GM19463 (cell line): ENCODE measurements at regions not wholly inside any gene's neighbourhood (a gene's known extent, or its start where the extent isn't known, plus 50 kb on each side); places are given as distances from the start of the nearest gene placed in this dataset.
"Not testable (repeated sequence)": the region's sequence is repeated elsewhere in the genome, so short reads cannot be mapped to it uniquely, and the experiment has no call there.

Experiments
- ATAC-seq: cut with Tn5 transposase; IDR thresholded peaks from one replicate; pipeline ENCODE4 v1.9.1; 2021; ENCODE audit warnings: mild to moderate bottlenecking, moderate library complexity; ENCODE audit not compliant: unreplicated experiment

- ATAC-seq = no peak
Observed at GRCh38 chr11:92594251-92594650, 369.6 kb downstream of the FAT3 start.

- ATAC-seq = no peak
Observed at GRCh38 chr11:92595052-92595451, 370.4 kb downstream of the FAT3 start.

- no peak for ATAC-seq
Observed at GRCh38 chr11:92596596-92597317, 372.1 kb downstream of the FAT3 start.

GRCh38 chr11:92601048-92601447 lies 368.4 kb upstream of the MTNR1B start:
- ATAC-seq = no peak

GRCh38 chr11:92605667-92606066 lies 363.8 kb upstream of the MTNR1B start:
- no peak for ATAC-seq

GRCh38 chr11:92607969-92608722 lies 361.3 kb upstream of the MTNR1B start:
- ATAC-seq = no peak

GRCh38 chr11:92611157-92611556 lies 358.3 kb upstream of the MTNR1B start:
- no peak for ATAC-seq

- not testable (repeated sequence) for ATAC-seq
Observed at GRCh38 chr11:92618020-92618419, 351.4 kb upstream of the MTNR1B start.

GRCh38 chr11:92623055-92623454 lies 346.4 kb upstream of the MTNR1B start:
- no peak for ATAC-seq

GRCh38 chr11:92625894-92626293 lies 343.6 kb upstream of the MTNR1B start:
- ATAC-seq = no peak

GRCh38 chr11:92626624-92627023 lies 342.8 kb upstream of the MTNR1B start:
- ATAC-seq = no peak

GRCh38 chr11:92627615-92628256 lies 341.7 kb upstream of the MTNR1B start:
- ATAC-seq = no peak

GRCh38 chr11:92628401-92629292 lies 340.8 kb upstream of the MTNR1B start:
- ATAC-seq = no peak

- no peak for ATAC-seq
Observed at GRCh38 chr11:92632495-92632894, 337.0 kb upstream of the MTNR1B start.

- ATAC-seq = no peak
Observed at GRCh38 chr11:92633820-92634219, 335.6 kb upstream of the MTNR1B start.

GRCh38 chr11:92636543-92637188 lies 332.8 kb upstream of the MTNR1B start:
- ATAC-seq = no peak

- ATAC-seq = peak; percentile 58
Observed at GRCh38 chr11:92638678-92639077, 330.8 kb upstream of the MTNR1B start.

- no peak for ATAC-seq
Observed at GRCh38 chr11:92642177-92642931, 327.1 kb upstream of the MTNR1B start.

- no peak for ATAC-seq
Observed at GRCh38 chr11:92643827-92644226, 325.6 kb upstream of the MTNR1B start.
